ENCODE measurements at regions not wholly inside any gene's neighbourhood (a gene's known extent, or its start where the extent isn't known, plus 50 kb on each side); places are given as distances from the start of the nearest gene placed in this dataset.

DNA sequence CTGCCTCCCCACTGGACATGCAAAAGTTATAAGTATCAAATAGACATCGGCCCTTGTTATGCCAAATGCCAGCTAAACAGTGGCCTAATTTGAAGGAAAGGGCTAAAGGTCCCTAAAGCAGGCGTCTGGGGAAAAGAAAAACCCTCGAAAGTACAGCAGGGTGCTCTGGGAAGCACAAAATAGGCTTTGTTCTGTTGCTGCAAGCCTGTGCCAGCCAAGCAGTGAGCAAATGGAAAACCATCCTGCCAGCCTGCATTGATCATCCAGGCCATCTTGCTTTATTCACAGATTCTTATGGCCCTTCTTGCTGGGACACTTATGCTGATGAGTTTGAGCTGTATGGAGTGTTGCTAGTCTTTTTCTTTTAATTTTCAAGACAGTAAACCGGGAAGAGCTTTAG, 62.2 kb upstream of the PLEKHG1 start:
- no peaks in the 10 kb centered on the region for H3K36me3 ChIP-seq (ENCODE audit: control insufficient read depth in 2 of 2, extremely low read depth in 1 of 2, insufficient read depth in 2 of 2, low read length in 2 of 2)
- peaks cover 2% of the 10 kb centered on the region for H3K27me3 ChIP-seq (ENCODE audit: control insufficient read depth, extremely low read depth, insufficient read depth, low read length)
- dilution Hi-C loops (cut with MboI; ENCODE audit: extremely low pct_ligation_motif_present, low sequenced_read_pairs): no loop called here
- H4K20me1 ChIP-seq (ENCODE audit: control insufficient read depth, extremely low read depth, insufficient read depth, low read length): no peaks in the 10 kb centered on the region
- no peak for DNase-seq (ENCODE audit: low read depth, low spot score)
- TF ChIP-seq, protein P1, sequence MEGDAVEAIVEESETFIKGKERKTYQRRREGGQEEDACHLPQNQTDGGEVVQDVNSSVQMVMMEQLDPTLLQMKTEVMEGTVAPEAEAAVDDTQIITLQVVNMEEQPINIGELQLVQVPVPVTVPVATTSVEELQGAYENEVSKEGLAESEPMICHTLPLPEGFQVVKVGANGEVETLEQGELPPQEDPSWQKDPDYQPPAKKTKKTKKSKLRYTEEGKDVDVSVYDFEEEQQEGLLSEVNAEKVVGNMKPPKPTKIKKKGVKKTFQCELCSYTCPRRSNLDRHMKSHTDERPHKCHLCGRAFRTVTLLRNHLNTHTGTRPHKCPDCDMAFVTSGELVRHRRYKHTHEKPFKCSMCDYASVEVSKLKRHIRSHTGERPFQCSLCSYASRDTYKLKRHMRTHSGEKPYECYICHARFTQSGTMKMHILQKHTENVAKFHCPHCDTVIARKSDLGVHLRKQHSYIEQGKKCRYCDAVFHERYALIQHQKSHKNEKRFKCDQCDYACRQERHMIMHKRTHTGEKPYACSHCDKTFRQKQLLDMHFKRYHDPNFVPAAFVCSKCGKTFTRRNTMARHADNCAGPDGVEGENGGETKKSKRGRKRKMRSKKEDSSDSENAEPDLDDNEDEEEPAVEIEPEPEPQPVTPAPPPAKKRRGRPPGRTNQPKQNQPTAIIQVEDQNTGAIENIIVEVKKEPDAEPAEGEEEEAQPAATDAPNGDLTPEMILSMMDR (optimal IDR thresholded peaks at IDR 0.05 in 1 of 3, IDR thresholded peaks at IDR 0.05 in 1 of 3, conservative IDR thresholded peaks at IDR 0.05 in 1 of 3; ENCODE audit: extremely low read depth in 1 of 3, insufficient read depth in 2 of 3, low read length in 3 of 3): no peak
- TF ChIP-seq EZH2 (IDR thresholded peaks at IDR 0.05; ENCODE audit: low read length): no peak
- H3K9me3 ChIP-seq (ENCODE audit: control insufficient read depth, low read depth, low read length): no peaks in the 10 kb centered on the region
- no peak for FAIRE-seq
- no peak overlapping the region for H3K4me2 ChIP-seq (ENCODE audit: control insufficient read depth, extremely low read depth, insufficient read depth, low read depth, low read length)
- no peaks in the 10 kb centered on the region for H3K9me1 ChIP-seq (ENCODE audit: control insufficient read depth, extremely low read depth, insufficient read depth, low read length)
- H3K79me2 ChIP-seq (ENCODE audit: control insufficient read depth, insufficient read depth, low read length): no peaks in the 10 kb centered on the region
- no peak overlapping the region for H3K27ac ChIP-seq (ENCODE audit: control insufficient read depth, insufficient read depth, low read length)
- H3K9ac ChIP-seq (ENCODE audit: control insufficient read depth, extremely low read depth, insufficient read depth, low read length): no peak overlapping the region
- H2AFZ ChIP-seq (ENCODE audit: control insufficient read depth, low read length): no peak overlapping the region
- H3K4me1 ChIP-seq (ENCODE audit: control insufficient read depth, extremely low read depth, insufficient read depth, low read length): no peaks in the 10 kb centered on the region
- no peak overlapping the region for H3K4me3 ChIP-seq (ENCODE audit: control insufficient read depth in 2 of 3, extremely low read depth in 1 of 3, insufficient read depth in 2 of 3, low read depth in 1 of 3, low read length in 3 of 3)

DNA sequence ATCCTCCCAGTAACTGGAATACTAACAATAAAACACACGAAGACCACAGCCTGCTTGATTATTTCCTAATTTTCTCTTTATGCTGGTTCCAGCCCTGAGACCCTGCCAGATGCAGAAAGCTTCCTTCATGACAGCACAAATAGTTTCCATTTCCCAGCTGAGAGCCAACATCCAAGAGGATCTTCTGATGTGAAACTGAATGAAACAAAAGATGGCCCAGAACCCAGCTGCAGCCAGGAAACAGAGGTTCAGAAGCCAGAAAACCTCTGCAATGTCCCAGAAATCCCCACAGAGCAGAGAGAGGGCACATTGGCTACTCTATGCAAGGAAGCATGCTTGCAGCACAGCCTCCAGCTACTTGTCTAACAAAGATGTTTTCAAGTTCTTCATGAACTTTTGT, 61.8 kb upstream of the PLEKHG1 start:
- no peaks in the 10 kb centered on the region for H3K4me1 ChIP-seq (ENCODE audit: control insufficient read depth, extremely low read depth, insufficient read depth, low read length)
- no peak overlapping the region for H2AFZ ChIP-seq (ENCODE audit: control insufficient read depth, low read length)
- FAIRE-seq (no peak), DNase-seq (ENCODE audit: low read depth, low spot score) (no peak)
- TF ChIP-seq, protein P1 (optimal IDR thresholded peaks at IDR 0.05 in 1 of 3, IDR thresholded peaks at IDR 0.05 in 1 of 3, conservative IDR thresholded peaks at IDR 0.05 in 1 of 3; ENCODE audit: extremely low read depth in 1 of 3, insufficient read depth in 2 of 3, low read length in 3 of 3): no peak
- no peak for TF ChIP-seq EZH2 (IDR thresholded peaks at IDR 0.05; ENCODE audit: low read length)
- H3K36me3 ChIP-seq (ENCODE audit: control insufficient read depth in 2 of 2, extremely low read depth in 1 of 2, insufficient read depth in 2 of 2, low read length in 2 of 2): no peaks in the 10 kb centered on the region
- H4K20me1 ChIP-seq (ENCODE audit: control insufficient read depth, extremely low read depth, insufficient read depth, low read length): no peaks in the 10 kb centered on the region
- H3K4me3 ChIP-seq (ENCODE audit: control insufficient read depth in 2 of 3, extremely low read depth in 1 of 3, insufficient read depth in 2 of 3, low read depth in 1 of 3, low read length in 3 of 3): no peak overlapping the region
- H3K9me3 ChIP-seq (ENCODE audit: control insufficient read depth, low read depth, low read length): no peaks in the 10 kb centered on the region
- dilution Hi-C loops (cut with MboI; ENCODE audit: extremely low pct_ligation_motif_present, low sequenced_read_pairs): no loop called here
- H3K79me2 ChIP-seq (ENCODE audit: control insufficient read depth, insufficient read depth, low read length): no peaks in the 10 kb centered on the region
- H3K27me3 ChIP-seq (ENCODE audit: control insufficient read depth, extremely low read depth, insufficient read depth, low read length): peaks cover 7% of the 10 kb centered on the region
- H3K4me2 ChIP-seq (ENCODE audit: control insufficient read depth, extremely low read depth, insufficient read depth, low read depth, low read length): no peak overlapping the region
- H3K9ac ChIP-seq (ENCODE audit: control insufficient read depth, extremely low read depth, insufficient read depth, low read length): no peak overlapping the region
- H3K27ac ChIP-seq (ENCODE audit: control insufficient read depth, insufficient read depth, low read length): no peak overlapping the region
- H3K9me1 ChIP-seq (ENCODE audit: control insufficient read depth, extremely low read depth, insufficient read depth, low read length): no peaks in the 10 kb centered on the region

All from keratinocyte (primary cell).